ENCODE measurements at regions not wholly inside any gene's neighbourhood (a gene's known extent, or its start where the extent isn't known, plus 50 kb on each side); places are given as distances from the start of the nearest gene placed in this dataset.

GRCh38 chr9:121556082-121556481 lies 56.4 kb upstream of the GGTA1 start:
- TF ChIP-seq, protein P1, sequence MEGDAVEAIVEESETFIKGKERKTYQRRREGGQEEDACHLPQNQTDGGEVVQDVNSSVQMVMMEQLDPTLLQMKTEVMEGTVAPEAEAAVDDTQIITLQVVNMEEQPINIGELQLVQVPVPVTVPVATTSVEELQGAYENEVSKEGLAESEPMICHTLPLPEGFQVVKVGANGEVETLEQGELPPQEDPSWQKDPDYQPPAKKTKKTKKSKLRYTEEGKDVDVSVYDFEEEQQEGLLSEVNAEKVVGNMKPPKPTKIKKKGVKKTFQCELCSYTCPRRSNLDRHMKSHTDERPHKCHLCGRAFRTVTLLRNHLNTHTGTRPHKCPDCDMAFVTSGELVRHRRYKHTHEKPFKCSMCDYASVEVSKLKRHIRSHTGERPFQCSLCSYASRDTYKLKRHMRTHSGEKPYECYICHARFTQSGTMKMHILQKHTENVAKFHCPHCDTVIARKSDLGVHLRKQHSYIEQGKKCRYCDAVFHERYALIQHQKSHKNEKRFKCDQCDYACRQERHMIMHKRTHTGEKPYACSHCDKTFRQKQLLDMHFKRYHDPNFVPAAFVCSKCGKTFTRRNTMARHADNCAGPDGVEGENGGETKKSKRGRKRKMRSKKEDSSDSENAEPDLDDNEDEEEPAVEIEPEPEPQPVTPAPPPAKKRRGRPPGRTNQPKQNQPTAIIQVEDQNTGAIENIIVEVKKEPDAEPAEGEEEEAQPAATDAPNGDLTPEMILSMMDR (IDR thresholded peaks at IDR 0.05; ENCODE audit: insufficient read depth, low read length): no peak
- no peak for TF ChIP-seq POLR2AphosphoS5 (IDR thresholded peaks at IDR 0.05; ENCODE audit: low read depth)

Measured in HL-60 (cell line).